GM18909 (cell line): ENCODE measurements at regions not wholly inside any gene's neighbourhood (a gene's known extent, or its start where the extent isn't known, plus 50 kb on each side); places are given as distances from the start of the nearest gene placed in this dataset.

ENCODE experiments used
- ATAC-seq: cut with Tn5 transposase; IDR thresholded peaks from one replicate; pipeline ENCODE4 v1.9.1; 2021; ENCODE audit warnings: mild to moderate bottlenecking; ENCODE audit not compliant: unreplicated experiment, poor library complexity

GRCh38 chr2:43092520-43093179 lies 133.8 kb downstream of the ZFP36L2 start:
- ATAC-seq = no peak

- no peak for ATAC-seq
These were observed 136.1 kb downstream of the ZFP36L2 start for GRCh38 chr2:43090317-43090716.

GRCh38 chr2:43088143-43089073 lies 138.0 kb downstream of the ZFP36L2 start:
- no peak for ATAC-seq

- no peak for ATAC-seq
These were observed 139.0 kb downstream of the ZFP36L2 start for GRCh38 chr2:43087413-43087812.

GRCh38 chr2:43086451-43087221 lies 139.8 kb downstream of the ZFP36L2 start:
- ATAC-seq = no peak

- ATAC-seq = no peak
These were observed 140.5 kb downstream of the ZFP36L2 start for GRCh38 chr2:43085929-43086328.

GRCh38 chr2:43085505-43085904 lies 140.9 kb downstream of the ZFP36L2 start:
- no peak for ATAC-seq

- no peak for ATAC-seq
These were observed 141.7 kb downstream of the ZFP36L2 start for GRCh38 chr2:43084699-43085091.

- ATAC-seq = no peak
These were observed 142.4 kb downstream of the ZFP36L2 start for GRCh38 chr2:43083710-43084698.

- ATAC-seq = no peak
These were observed 143.3 kb downstream of the ZFP36L2 start for GRCh38 chr2:43082903-43083677.

- ATAC-seq = no peak
These were observed 144.1 kb downstream of the ZFP36L2 start for GRCh38 chr2:43082111-43082894.

- ATAC-seq = no peak
These were observed 145.2 kb downstream of the ZFP36L2 start for GRCh38 chr2:43081131-43081765.

GRCh38 chr2:43080571-43081021 lies 145.8 kb downstream of the ZFP36L2 start:
- no peak for ATAC-seq

- no peak for ATAC-seq
These were observed 147.3 kb downstream of the ZFP36L2 start for GRCh38 chr2:43078781-43079755.

GRCh38 chr2:43078301-43078700 lies 148.1 kb downstream of the ZFP36L2 start:
- no peak for ATAC-seq

GRCh38 chr2:43077876-43078275 lies 148.5 kb downstream of the ZFP36L2 start:
- ATAC-seq = no peak
